GM18909 (cell line): ENCODE measurements at regions not wholly inside any gene's neighbourhood (a gene's known extent, or its start where the extent isn't known, plus 50 kb on each side); places are given as distances from the start of the nearest gene placed in this dataset.
"Not testable (repeated sequence)": the region's sequence is repeated elsewhere in the genome, so short reads cannot be mapped to it uniquely, and the experiment has no call there.

ENCODE experiments used
- ATAC-seq: cut with Tn5 transposase; IDR thresholded peaks from one replicate; pipeline ENCODE4 v1.9.1; 2021; ENCODE audit warnings: mild to moderate bottlenecking; ENCODE audit not compliant: unreplicated experiment, poor library complexity

GRCh38 chr5:175347931-175348330 lies 96.1 kb downstream of the DRD1 start:
- no peak for ATAC-seq

DNA sequence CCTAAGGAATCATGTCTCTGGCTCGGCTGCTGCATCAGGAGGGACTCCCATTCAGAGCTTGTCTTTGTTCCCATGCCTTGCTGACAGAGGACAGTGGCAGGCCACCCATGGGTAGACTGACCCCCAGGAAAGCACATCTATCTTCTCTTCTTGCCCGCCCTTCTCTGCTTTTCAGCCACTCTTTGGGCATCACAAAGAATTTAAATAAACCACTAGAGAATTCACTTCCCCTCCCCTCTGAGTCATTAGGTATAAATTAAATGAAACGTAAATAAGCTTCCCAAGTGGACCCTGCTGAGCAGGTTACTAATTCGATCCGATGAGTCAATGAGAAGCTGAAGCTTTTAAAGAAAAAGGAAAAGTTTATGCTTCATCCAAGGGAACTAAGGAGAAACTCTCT lies 97.0 kb downstream of the DRD1 start:
- ATAC-seq = no peak

DNA sequence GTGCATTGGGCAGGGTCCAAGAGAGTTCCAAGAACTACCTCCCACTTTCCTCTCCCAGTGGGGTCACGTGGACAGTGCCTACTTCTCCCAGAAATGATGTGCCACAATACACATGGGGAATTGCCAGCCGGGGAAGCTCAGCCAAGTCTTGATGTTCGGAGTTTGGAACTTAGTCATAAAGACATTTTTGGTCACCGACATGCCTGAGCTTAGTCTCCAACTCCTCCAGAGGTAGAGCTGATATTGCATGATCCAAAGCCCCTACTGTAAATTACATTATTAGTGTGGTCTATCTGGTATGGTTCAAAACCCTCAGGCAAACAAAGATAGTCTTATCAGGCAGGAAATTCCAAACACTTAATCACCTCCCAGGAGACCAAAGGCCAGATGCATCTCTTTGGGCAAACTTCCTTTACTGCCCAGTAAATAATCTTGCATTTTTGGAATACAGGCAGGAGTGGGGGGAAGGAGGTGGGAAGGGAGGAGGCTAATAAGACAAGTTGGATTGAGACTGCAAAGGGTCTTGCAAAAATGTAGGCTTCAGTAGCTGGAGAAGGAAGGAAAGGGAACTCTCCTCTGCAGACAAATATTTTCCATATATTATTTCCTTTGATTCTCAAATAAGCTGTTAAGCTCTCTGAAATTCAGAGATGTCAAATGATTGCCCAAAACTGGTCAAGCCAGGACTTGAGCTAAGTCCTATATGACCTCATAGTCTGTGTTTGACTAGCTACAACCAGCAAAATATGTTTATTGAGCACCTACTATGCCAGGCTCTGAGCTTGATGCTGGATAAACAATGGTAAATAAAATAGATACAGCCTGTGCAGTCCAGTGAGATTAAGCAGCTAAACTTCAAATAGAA lies 99.4 kb downstream of the DRD1 start:
- ATAC-seq = no peak

- ATAC-seq = no peak
Measured at GRCh38 chr5:175343308-175343707, 100.7 kb downstream of the DRD1 start.

DNA sequence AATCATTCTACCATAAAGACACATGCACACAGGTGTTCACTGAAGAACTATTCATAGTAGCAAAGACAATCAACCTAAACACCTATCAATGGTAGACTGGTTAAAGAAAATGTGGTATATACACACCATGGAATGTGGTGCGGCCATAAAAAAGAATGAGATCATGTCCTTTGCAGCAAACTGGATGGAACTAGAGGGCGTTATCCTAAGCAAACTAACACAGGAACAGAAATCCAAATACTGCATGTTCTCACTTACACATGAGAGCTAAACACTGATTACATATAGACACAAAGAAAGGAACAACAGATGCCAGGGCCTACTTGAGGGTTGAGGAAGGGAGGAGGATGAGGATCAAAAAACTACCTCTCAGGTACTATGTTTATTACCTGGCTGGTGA lies 103.8 kb downstream of the DRD1 start:
- ATAC-seq = no peak

- ATAC-seq = no peak
Measured at GRCh38 chr5:175337680-175338079, 106.3 kb downstream of the DRD1 start.

DNA sequence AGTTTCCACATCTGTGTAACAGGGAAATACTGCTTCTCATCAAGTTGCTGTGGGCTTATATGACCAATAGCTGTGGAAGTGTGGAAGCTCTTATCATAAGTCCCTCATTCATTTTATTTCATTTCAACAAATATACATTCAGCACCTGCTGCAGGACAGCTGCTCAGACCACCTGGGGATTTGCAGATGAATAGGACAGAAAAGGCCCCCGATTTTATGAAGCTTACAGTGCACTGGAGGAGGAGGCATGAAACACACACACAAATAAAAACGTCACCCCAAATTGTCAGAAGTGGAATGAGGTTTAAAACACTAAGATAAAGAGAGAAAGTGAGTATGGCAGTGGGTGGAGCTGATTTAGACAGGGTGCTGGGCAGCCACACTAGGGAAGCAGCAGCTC lies 107.2 kb downstream of the DRD1 start:
- no peak for ATAC-seq

GRCh38 chr5:175335691-175336090 lies 108.3 kb downstream of the DRD1 start:
- no peak for ATAC-seq

DNA sequence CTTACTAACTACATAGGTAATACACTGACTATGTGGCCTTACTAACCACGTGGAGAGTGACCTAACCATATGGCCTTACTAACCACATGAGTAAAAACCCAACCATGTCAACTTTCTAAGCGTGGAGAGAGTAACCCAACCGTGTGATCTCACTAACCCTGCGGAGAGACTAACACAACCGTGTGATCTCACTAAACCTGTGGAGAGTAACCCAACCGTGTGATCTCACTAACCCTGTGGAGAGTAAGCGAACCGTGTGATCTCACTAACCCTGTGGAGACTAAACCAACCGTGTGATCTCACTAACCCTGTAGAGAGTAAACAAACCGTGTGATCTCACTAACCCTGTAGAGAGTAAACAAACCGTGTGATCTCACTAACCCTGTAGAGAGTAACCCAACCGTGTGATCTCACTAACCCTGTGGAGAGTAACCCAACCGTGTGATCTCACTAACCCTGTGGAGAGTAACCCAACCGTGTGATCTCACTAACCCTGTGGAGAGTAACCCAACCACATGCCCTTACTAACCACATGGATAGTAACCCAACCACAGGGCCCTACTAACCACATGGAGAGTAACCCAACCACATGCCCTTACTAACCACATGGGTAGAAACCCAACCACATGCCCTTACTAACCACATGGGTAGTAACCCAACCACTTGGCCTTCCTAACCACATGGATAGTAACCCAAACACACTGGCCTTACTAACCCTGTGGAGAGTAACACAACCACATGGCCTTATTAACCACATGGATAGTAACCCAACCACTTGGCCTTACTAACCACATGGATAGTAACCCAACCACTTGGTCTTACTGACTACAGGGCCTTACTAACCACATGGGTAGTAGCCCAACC lies 112.6 kb downstream of the DRD1 start:
- ATAC-seq = not testable (repeated sequence)

GRCh38 chr5:175329976-175330375 lies 114.0 kb downstream of the DRD1 start:
- ATAC-seq = no peak

DNA sequence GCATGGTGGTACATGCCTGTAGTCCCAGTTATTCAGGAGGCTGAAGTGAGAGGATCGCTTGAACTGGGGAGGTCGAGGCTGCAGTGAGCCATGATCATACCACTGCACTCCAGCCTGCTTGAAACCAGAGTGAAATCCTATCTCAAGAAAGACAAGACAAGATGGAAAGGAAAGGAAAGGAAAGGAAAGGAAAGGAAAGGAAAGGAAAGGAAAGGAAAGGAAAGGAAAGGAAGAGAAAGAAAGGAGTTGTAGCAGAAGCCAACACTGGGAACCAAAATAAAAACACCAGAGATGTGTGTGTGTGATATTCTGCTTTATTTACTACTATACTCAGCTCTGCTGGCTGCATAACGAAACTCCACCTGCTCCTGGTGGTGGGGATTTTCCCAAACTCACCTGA lies 115.3 kb downstream of the DRD1 start:
- no peak for ATAC-seq

DNA sequence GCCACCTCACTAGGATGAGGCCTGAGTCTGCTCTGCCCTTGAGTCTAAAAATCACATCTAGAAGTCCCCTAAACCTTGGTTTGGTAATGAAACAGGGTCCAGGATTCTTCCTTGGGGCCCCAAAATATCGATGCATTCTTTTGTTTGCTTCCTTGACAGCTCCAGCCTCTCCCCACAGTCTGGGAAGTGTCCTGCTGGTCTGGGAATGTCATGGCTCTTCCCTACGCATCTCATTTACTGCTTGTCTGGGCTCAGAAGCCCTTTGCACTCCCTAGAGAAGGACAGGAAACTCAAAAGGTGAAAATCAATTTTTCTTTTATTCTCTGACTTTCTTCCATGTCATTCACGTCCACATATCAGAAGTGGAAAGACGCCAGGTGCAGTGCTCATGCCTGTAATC lies 115.8 kb downstream of the DRD1 start:
- ATAC-seq = no peak

GRCh38 chr5:175325681-175326080 lies 118.3 kb downstream of the DRD1 start:
- ATAC-seq = no peak

DNA sequence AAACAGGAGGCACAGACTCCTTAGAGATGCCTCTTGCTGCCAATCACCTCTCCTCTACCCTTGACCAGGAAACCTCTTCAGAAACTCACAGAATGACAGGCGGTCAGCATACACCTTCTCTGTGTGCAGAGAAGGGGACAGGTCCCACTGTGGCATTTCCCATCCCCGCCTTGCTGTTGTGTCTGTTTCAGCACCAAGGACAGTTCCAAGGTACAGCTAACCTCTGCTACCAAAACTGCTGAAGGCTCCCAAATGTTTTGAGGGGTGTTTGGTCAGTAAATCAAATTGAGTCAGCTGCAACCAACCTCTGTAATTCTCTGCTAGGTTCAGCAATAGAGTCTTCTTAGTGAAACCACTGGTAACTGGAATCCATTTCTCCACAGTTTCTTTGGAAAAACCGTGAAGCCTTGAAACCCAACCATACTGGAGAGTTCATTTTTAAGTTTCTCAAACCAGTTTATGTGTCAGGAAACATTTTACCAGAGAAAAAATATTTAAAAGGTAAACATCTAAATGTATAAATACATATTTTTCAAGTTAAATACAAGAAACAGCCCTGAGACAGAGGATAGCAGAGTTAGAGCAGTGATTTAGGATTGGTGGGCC lies 122.0 kb downstream of the DRD1 start:
- ATAC-seq = no peak

GRCh38 chr5:175319199-175319598 lies 124.8 kb downstream of the DRD1 start:
- ATAC-seq = no peak

- ATAC-seq = no peak
Measured at GRCh38 chr5:175317872-175318271, 126.1 kb downstream of the DRD1 start.

GRCh38 chr5:175309218-175309810 lies 134.7 kb downstream of the DRD1 start:
- ATAC-seq = no peak

DNA sequence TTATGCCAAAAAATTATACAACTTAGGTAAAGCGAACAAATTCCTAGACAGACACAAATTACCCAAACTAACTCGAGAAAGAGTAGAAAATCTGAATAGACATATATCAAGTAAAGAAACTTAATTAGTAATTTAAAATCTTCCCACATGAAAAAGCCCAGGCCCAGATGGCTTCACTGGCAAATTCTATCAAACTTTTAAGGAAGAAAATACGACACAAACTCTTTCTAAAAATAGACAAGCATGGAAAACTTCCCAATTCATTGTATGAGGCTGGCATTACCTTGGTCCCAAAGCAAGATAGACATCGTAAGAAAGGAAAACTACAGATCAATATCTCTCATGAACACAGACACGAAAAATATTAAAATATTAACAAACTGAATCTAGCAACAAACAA lies 135.3 kb downstream of the DRD1 start:
- no peak for ATAC-seq

DNA sequence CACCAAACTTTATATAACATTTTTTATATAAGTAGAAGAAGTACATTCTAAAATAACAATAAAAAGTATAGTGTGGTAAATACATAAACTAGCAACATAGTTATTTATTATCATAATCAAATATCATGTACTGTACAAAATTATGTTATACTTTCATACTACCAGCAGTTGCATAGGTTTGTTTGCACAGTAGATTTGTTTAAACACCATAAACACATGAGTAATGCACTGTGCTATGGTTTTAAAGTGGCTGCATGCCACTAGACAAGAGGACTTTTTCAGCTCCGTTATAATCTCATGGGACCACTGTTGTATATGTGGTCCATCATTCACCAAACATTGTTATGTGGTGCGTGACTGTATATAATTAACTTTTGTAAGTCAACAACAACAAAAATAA lies 137.6 kb downstream of the DRD1 start:
- ATAC-seq = no peak

DNA sequence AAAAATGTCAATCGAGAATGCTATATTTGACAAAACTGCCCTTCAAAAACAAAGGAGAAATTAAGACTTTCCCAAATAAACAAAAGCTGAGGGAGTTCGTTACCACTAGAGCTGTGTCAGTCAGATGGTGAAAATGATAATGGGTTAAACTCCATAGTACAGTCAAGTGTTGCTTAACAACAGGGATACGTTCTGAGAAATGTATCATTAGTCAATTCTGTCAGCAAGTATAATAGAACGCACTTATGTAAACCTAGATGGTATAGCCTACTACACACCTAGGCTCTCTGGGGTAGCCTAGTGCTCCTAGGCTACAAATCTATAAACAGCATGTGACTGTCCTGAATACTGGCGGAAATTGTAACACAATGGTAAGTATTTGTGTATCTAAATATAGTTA lies 138.7 kb downstream of the DRD1 start:
- no peak for ATAC-seq

DNA sequence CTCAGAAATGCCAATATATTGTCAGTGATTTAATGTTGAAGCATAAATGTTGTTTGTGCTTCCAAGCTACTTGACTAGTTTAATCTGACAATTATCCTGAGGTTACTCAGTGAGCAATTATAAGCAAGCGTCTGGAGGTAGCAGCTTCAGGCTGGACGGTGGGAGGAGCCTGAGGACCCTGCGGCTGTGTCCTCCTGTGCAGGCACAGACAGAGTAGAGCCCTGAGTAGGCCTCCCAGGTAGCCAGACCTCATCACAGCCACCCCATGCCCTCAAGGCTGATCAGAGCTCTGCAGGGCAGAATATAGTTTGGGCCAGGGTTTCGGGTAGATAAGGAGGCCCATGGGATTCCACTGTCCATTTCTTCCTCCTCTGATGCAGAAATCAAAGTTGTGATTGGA lies 153.6 kb downstream of the DRD1 start:
- ATAC-seq = no peak
